PFSK-1 (cell line): ENCODE measurements at regions not wholly inside any gene's neighbourhood (a gene's known extent, or its start where the extent isn't known, plus 50 kb on each side); places are given as distances from the start of the nearest gene placed in this dataset.

Source experiments
- FOXP2 ChIP-seq: optimal IDR thresholded peaks from 2 replicates; pipeline ENCODE3; 2011; ENCODE audit warnings: borderline replicate concordance, control low read depth, inconsistent platforms; ENCODE audit not compliant: insufficient read depth; ENCODE audit errors: extremely low read length, extremely low read depth
- POLR2AphosphoS5 ChIP-seq: IDR thresholded peaks from 2 replicates; pipeline ENCODE4 v1.6.1; 2012; ENCODE audit warnings: low read depth, mild to moderate bottlenecking, control low read depth, low read length, moderate library complexity
- SIN3A ChIP-seq: IDR thresholded peaks from 2 replicates; pipeline ENCODE4 v1.6.1; 2012; ENCODE audit warnings: mild to moderate bottlenecking, low read length, moderate library complexity, borderline replicate concordance; ENCODE audit not compliant: insufficient read depth
- TAF1 ChIP-seq: IDR thresholded peaks from 2 replicates; pipeline ENCODE4 v1.6.1; 2012; ENCODE audit warnings: low read length, control low read depth, borderline replicate concordance; ENCODE audit not compliant: insufficient read depth
- TF ChIP-seq, protein P1 (sequence below), 2 experiments: IDR thresholded peaks; 2 replicates each; pipeline versions ENCODE4 v1.6.1 to v1.8.0; 2011 to 2012; ENCODE audit warnings: low read depth in 2 of 2, low read length in 2 of 2, control low read depth in 1 of 2, inconsistent platforms in 1 of 2, mild to moderate bottlenecking in 1 of 2, moderate library complexity in 1 of 2; ENCODE audit not compliant: insufficient read depth in 1 of 2

DNA sequence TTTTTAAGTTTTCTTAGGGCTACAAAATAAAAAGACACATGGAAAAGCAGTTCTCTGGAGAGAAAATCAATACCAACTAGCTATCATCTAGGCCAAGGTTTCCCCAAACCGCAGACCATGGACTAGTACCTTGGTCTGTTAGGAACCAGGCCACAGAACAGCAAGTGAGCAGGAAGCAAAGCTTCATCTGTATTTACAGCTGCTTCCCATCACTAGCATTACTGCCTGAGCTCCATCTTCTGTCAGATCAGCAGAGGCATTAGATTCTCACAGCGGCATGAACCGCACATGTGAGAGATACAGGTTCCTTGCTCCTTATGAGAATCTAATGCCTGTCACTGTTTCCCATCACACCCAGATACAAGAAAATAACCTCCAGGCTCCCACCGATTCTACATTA lies 1907.6 kb upstream of the ACO1 start:
- no peak for TF ChIP-seq SIN3A

DNA sequence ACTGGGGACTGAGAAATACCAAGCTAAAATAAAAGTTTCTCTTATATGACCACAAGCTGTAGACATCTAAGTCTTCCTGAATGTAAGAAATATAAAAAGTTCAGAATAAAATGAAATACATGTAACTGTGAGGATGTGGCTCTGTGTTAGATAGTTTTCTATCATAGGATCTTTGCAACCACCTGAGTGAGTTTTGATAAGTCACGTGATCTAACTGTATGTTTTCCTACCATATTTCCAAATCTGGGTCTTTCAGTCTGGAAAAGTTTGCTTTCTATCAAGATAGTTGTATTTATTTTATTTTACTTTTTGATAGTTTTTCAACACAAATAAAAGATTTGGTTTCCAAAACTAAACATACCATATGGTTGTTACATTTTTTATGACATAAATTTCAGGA lies 1905.8 kb upstream of the ACO1 start:
- TF ChIP-seq POLR2AphosphoS5 (no peak), SIN3A (no peak), TAF1 (no peak), FOXP2 (no peak)
- TF ChIP-seq, protein P1, sequence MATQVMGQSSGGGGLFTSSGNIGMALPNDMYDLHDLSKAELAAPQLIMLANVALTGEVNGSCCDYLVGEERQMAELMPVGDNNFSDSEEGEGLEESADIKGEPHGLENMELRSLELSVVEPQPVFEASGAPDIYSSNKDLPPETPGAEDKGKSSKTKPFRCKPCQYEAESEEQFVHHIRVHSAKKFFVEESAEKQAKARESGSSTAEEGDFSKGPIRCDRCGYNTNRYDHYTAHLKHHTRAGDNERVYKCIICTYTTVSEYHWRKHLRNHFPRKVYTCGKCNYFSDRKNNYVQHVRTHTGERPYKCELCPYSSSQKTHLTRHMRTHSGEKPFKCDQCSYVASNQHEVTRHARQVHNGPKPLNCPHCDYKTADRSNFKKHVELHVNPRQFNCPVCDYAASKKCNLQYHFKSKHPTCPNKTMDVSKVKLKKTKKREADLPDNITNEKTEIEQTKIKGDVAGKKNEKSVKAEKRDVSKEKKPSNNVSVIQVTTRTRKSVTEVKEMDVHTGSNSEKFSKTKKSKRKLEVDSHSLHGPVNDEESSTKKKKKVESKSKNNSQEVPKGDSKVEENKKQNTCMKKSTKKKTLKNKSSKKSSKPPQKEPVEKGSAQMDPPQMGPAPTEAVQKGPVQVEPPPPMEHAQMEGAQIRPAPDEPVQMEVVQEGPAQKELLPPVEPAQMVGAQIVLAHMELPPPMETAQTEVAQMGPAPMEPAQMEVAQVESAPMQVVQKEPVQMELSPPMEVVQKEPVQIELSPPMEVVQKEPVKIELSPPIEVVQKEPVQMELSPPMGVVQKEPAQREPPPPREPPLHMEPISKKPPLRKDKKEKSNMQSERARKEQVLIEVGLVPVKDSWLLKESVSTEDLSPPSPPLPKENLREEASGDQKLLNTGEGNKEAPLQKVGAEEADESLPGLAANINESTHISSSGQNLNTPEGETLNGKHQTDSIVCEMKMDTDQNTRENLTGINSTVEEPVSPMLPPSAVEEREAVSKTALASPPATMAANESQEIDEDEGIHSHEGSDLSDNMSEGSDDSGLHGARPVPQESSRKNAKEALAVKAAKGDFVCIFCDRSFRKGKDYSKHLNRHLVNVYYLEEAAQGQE (IDR thresholded peaks at IDR 0.05; ENCODE audit: insufficient read depth in 1 of 2, low read depth in 2 of 2, low read length in 2 of 2) = no peak

GRCh38 chr9:30482499-30482898 lies 1901.9 kb upstream of the ACO1 start:
- no peak for TF ChIP-seq SIN3A
- TF ChIP-seq, protein P1 (IDR thresholded peaks at IDR 0.05; ENCODE audit: insufficient read depth in 1 of 2, low read depth in 2 of 2, low read length in 2 of 2) = no peak
- no peak for TF ChIP-seq POLR2AphosphoS5
- no peak for TF ChIP-seq TAF1
- no peak for TF ChIP-seq FOXP2

GRCh38 chr9:30484690-30485089 lies 1899.8 kb upstream of the ACO1 start:
- TF ChIP-seq, protein P1 (IDR thresholded peaks at IDR 0.05; ENCODE audit: insufficient read depth in 1 of 2, low read depth in 2 of 2, low read length in 2 of 2) = no peak
- TF ChIP-seq FOXP2 (no peak), SIN3A (no peak), POLR2AphosphoS5 (no peak)

- TF ChIP-seq FOXP2 = no peak
Measured at GRCh38 chr9:30504502-30504905, 1879.9 kb upstream of the ACO1 start.

DNA sequence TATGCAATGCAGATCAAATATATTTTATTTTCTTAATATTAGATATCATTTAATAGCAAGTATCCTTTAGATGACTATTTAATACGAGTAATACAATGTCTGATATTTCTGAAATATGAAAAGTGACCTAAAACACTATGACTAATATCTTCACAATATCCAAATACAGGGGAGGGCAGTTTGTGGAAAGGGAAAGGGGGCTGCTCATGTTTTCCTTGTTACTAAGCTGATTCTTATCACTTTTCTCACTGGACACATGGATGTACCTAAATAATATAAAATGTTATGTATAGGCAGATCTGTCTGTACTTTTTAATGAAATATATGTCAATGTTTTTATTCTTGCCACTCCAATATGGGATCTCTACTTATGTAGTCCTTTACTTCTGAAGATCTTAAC lies 1879.1 kb upstream of the ACO1 start:
- TF ChIP-seq, protein P1 (IDR thresholded peaks at IDR 0.05; ENCODE audit: insufficient read depth in 1 of 2, low read depth in 2 of 2, low read length in 2 of 2) = no peak
- TF ChIP-seq POLR2AphosphoS5 = no peak
- TF ChIP-seq TAF1 = no peak
- no peak for TF ChIP-seq SIN3A
- TF ChIP-seq FOXP2 = no peak
